GM23248 (cell line): ENCODE measurements at regions not wholly inside any gene's neighbourhood (a gene's known extent, or its start where the extent isn't known, plus 50 kb on each side); places are given as distances from the start of the nearest gene placed in this dataset.
"Not testable (repeated sequence)": the region's sequence is repeated elsewhere in the genome, so short reads cannot be mapped to it uniquely, and the experiment has no call there.

Source experiments
- DNase-seq: peaks from one replicate; pipeline ENCODE4 v3.0.0-alpha.2; 2015
- H2AFZ ChIP-seq: fragments of 200-600 bp; sonication (generic); 2 replicates; pipeline ENCODE4 v1.6.1; 2016; ENCODE audit warnings: antibody characterized with exemption
- H3F3A ChIP-seq: fragments of 200-600 bp; sonication (generic); 2 replicates; pipeline ENCODE4 v1.6.1; 2016; ENCODE audit warnings: mild to moderate bottlenecking, antibody characterized with exemption, mixed run types; ENCODE audit not compliant: insufficient read depth
- H3K27ac ChIP-seq: fragments of 200-600 bp; sonication (generic); 2 replicates; pipeline ENCODE4 v1.5.1; 2016; ENCODE audit warnings: mild to moderate bottlenecking
- H3K27me3 ChIP-seq: fragments of 200-600 bp; sonication (generic); replicated peaks from 2 replicates; pipeline ENCODE4 v1.6.1; 2016; ENCODE audit warnings: mild to moderate bottlenecking; ENCODE audit not compliant: insufficient read depth
- H3K36me3 ChIP-seq: fragments of 200-600 bp; sonication (generic); 2 replicates; pipeline ENCODE4 v1.6.1; 2016; ENCODE audit warnings: low read depth, mild to moderate bottlenecking
- H3K4me1 ChIP-seq: fragments of 200-600 bp; sonication (generic); 2 replicates; pipeline ENCODE4 v1.6.1; 2016; ENCODE audit warnings: mild to moderate bottlenecking; ENCODE audit not compliant: insufficient read depth
- H3K4me2 ChIP-seq: fragments of 200-600 bp; sonication (generic); one replicate; pipeline ENCODE4 v1.6.1; 2016; ENCODE audit warnings: mild to moderate bottlenecking; ENCODE audit not compliant: unreplicated experiment
- H3K4me3 ChIP-seq: fragments of 200-600 bp; sonication (generic); 2 replicates; pipeline ENCODE4 v1.5.1; 2016; ENCODE audit warnings: mild to moderate bottlenecking
- H3K79me2 ChIP-seq: fragments of 200-600 bp; sonication (generic); 2 replicates; pipeline ENCODE4 v1.6.1; 2016; ENCODE audit warnings: mild to moderate bottlenecking; ENCODE audit not compliant: insufficient read depth
- H3K9ac ChIP-seq: fragments of 200-600 bp; sonication (generic); 2 replicates; pipeline ENCODE4 v1.6.1; 2016; ENCODE audit warnings: mild to moderate bottlenecking
- H3K9me2 ChIP-seq: fragments of 200-600 bp; sonication (generic); 2 replicates; pipeline ENCODE4 v1.6.1; 2016; ENCODE audit warnings: mixed run types, mild to moderate bottlenecking, moderate library complexity; ENCODE audit not compliant: insufficient read depth
- H3K9me3 ChIP-seq: fragments of 200-600 bp; sonication (generic); one replicate; pipeline ENCODE4 v1.6.1; 2017; ENCODE audit warnings: low read depth
- H4K20me1 ChIP-seq: fragments of 200-600 bp; sonication (generic); 2 replicates; pipeline ENCODE4 v1.6.0; 2016; ENCODE audit not compliant: insufficient read depth
- EZH2 ChIP-seq: fragments of 200-600 bp; sonication (generic); IDR thresholded peaks from 2 replicates; pipeline ENCODE4 v1.6.1; 2018; ENCODE audit warnings: antibody characterized with exemption, mild to moderate bottlenecking; ENCODE audit not compliant: insufficient read depth, poor library complexity, severe bottlenecking
- EZH2phosphoT487 ChIP-seq: fragments of 200-600 bp; sonication (generic); IDR thresholded peaks from 2 replicates; pipeline ENCODE4 v1.6.1; 2018; ENCODE audit warnings: antibody characterized with exemption, moderate library complexity, mild to moderate bottlenecking, low read depth; ENCODE audit not compliant: insufficient read depth
- WGBS, 2 experiments: methylation state at CpG; one replicate each; pipeline ENCODE4 v1.1.6; 2015 to 2017; ENCODE audit warnings: low lambda C conversion rate in 2 of 2, low coverage in 1 of 2; ENCODE audit errors: missing lambda C conversion rate in 2 of 2; 5-methylcytosine and 5-hydroxymethylcytosine counted together
- in situ Hi-C: fragments of 300-500 bp; cut with MboI; formaldehyde crosslinking; loops from 2 replicates; pipeline ENCODE4 v1.15.0; 2020

GRCh38 chr2:136286423-136286822, 168.5 kb upstream of the CXCR4 start:
- no peak overlapping the region for H2AFZ ChIP-seq
- no peaks in the 10 kb centered on the region for H3K9me3 ChIP-seq
- no peaks in the 10 kb centered on the region for H4K20me1 ChIP-seq
- no peaks in the 10 kb centered on the region for H3K4me1 ChIP-seq
- DNase-seq: no peak
- H3F3A ChIP-seq: no peaks in the 10 kb centered on the region
- TF ChIP-seq EZH2 (no peak), EZH2phosphoT487 (no peak)
- in situ Hi-C loops: no loop called here
- H3K79me2 ChIP-seq: no peaks in the 10 kb centered on the region
- H3K4me2 ChIP-seq: no peak overlapping the region
- no peak overlapping the region for H3K9ac ChIP-seq
- 31 to 43% methylated on average over 3 of the region's 3 CpGs for WGBS, 2 experiments
- H3K27ac ChIP-seq: no peak overlapping the region
- H3K9me2 ChIP-seq: no peaks in the 10 kb centered on the region
- H3K4me3 ChIP-seq: no peak overlapping the region
- peaks cover 11% of the 10 kb centered on the region for H3K27me3 ChIP-seq
- no peaks in the 10 kb centered on the region for H3K36me3 ChIP-seq

GRCh38 chr2:136284226-136285119, 166.5 kb upstream of the CXCR4 start:
- Histone ChIP-seq H3K79me2 (no peaks in the 10 kb centered on the region), H3K4me2 (no peak overlapping the region), H4K20me1 (no peaks in the 10 kb centered on the region), H3K9me2 (no peaks in the 10 kb centered on the region), H3K4me1 (no peaks in the 10 kb centered on the region), H3F3A (no peaks in the 10 kb centered on the region), H3K9me3 (no peaks in the 10 kb centered on the region), H3K4me3 (no peak overlapping the region), H2AFZ (no peak overlapping the region), H3K36me3 (no peaks in the 10 kb centered on the region), H3K27me3 (peaks cover 19% of the 10 kb centered on the region), H3K27ac (no peak overlapping the region), H3K9ac (no peak overlapping the region)
- TF ChIP-seq EZH2 (no peak), EZH2phosphoT487 (no peak)
- DNase-seq: no peak
- in situ Hi-C loops: no loop called here
- 11 to 19% methylated on average over 4 of the region's 4 CpGs for WGBS, 2 experiments

GRCh38 chr2:136282251-136282650, 164.3 kb upstream of the CXCR4 start:
- no peaks in the 10 kb centered on the region for H3K36me3 ChIP-seq
- no peaks in the 10 kb centered on the region for H3K9me3 ChIP-seq
- no peaks in the 10 kb centered on the region for H3K79me2 ChIP-seq
- H3K4me1 ChIP-seq: no peaks in the 10 kb centered on the region
- no peak for TF ChIP-seq EZH2
- TF ChIP-seq EZH2phosphoT487: no peak
- in situ Hi-C loops: no loop called here
- no peaks in the 10 kb centered on the region for H3K9me2 ChIP-seq
- no peaks in the 10 kb centered on the region for H3F3A ChIP-seq
- H3K4me2 ChIP-seq: no peak overlapping the region
- H4K20me1 ChIP-seq: no peaks in the 10 kb centered on the region
- no peak overlapping the region for H3K4me3 ChIP-seq
- no peak for DNase-seq
- H3K9ac ChIP-seq: no peak overlapping the region
- no peak overlapping the region for H3K27ac ChIP-seq
- no peak overlapping the region for H2AFZ ChIP-seq
- peaks cover 20% of the 10 kb centered on the region for H3K27me3 ChIP-seq
- WGBS, 2 experiments: 16 to 19% methylated on average over 6 of the region's 6 CpGs

GRCh38 chr2:136281281-136282114, 163.5 kb upstream of the CXCR4 start:
- no peak overlapping the region for H3K4me2 ChIP-seq
- no peaks in the 10 kb centered on the region for H4K20me1 ChIP-seq
- H3K79me2 ChIP-seq: no peaks in the 10 kb centered on the region
- H3K9ac ChIP-seq: no peak overlapping the region
- TF ChIP-seq EZH2phosphoT487: no peak
- TF ChIP-seq EZH2: no peak
- no peaks in the 10 kb centered on the region for H3F3A ChIP-seq
- no peak overlapping the region for H3K27ac ChIP-seq
- H3K9me2 ChIP-seq: no peaks in the 10 kb centered on the region
- no peak overlapping the region for H3K4me3 ChIP-seq
- no peaks in the 10 kb centered on the region for H3K9me3 ChIP-seq
- DNase-seq: no peak
- in situ Hi-C loops: no loop called here
- H3K27me3 ChIP-seq: peaks cover 20% of the 10 kb centered on the region
- 13 to 17% methylated on average over 17 of the region's 17 CpGs for WGBS, 2 experiments
- no peak overlapping the region for H2AFZ ChIP-seq
- no peaks in the 10 kb centered on the region for H3K4me1 ChIP-seq
- H3K36me3 ChIP-seq: no peaks in the 10 kb centered on the region

- DNase-seq, H2AFZ ChIP-seq, H3K9me3 ChIP-seq, H3K4me3 ChIP-seq, in situ Hi-C loops, H3K4me1 ChIP-seq, H3F3A ChIP-seq, H4K20me1 ChIP-seq, H3K27me3 ChIP-seq, H3K9me2 ChIP-seq, H3K9ac ChIP-seq, H3K4me2 ChIP-seq, H3K36me3 ChIP-seq, H3K27ac ChIP-seq, H3K79me2 ChIP-seq: not testable (repeated sequence)
- 30 to 45% methylated on average over 4 of the region's 4 CpGs for WGBS, 2 experiments
Measured at GRCh38 chr2:136266346-136266745, 148.4 kb upstream of the CXCR4 start.
